Neuronal stem cell (in vitro differentiated cells): ENCODE measurements at regions not wholly inside any gene's neighbourhood (a gene's known extent, or its start where the extent isn't known, plus 50 kb on each side); places are given as distances from the start of the nearest gene placed in this dataset.
"Not testable (repeated sequence)": the region's sequence is repeated elsewhere in the genome, so short reads cannot be mapped to it uniquely, and the experiment has no call there.

Source experiments
- DNase-seq: peaks from one replicate; pipeline ENCODE4 v3.0.0-alpha.2; 2013; ENCODE audit warnings: low spot score
- H2AFZ ChIP-seq: one replicate; pipeline ENCODE4 v1.6.1; 2013; ENCODE audit warnings: mild to moderate bottlenecking, low read length, inconsistent platforms
- H2AK5ac ChIP-seq: 2 replicates; pipeline ENCODE4 v1.6.1; 2013; ENCODE audit warnings: low read depth, mild to moderate bottlenecking, inconsistent platforms, low read length, moderate library complexity, mixed read lengths
- H2BK120ac ChIP-seq: 2 replicates; pipeline ENCODE4 v1.6.1; 2013; ENCODE audit warnings: low read depth, mild to moderate bottlenecking, inconsistent platforms, low read length, moderate library complexity, mixed read lengths
- H2BK12ac ChIP-seq: one replicate; pipeline ENCODE4 v1.6.1; 2013; ENCODE audit warnings: low read length, inconsistent platforms
- H2BK15ac ChIP-seq: 2 replicates; pipeline ENCODE4 v1.6.1; 2013; ENCODE audit warnings: mild to moderate bottlenecking, low read length, inconsistent platforms, mixed read lengths
- H2BK5ac ChIP-seq: one replicate; pipeline ENCODE4 v1.6.1; 2013; ENCODE audit warnings: inconsistent platforms, mild to moderate bottlenecking, low read length, moderate library complexity
- H3K14ac ChIP-seq: one replicate; pipeline ENCODE4 v1.6.1; 2013; ENCODE audit warnings: low read length, inconsistent platforms
- H3K18ac ChIP-seq: 2 replicates; pipeline ENCODE4 v1.6.1; 2013; ENCODE audit warnings: low read length, inconsistent platforms
- H3K23ac ChIP-seq: 2 replicates; pipeline ENCODE4 v1.6.1; 2013; ENCODE audit warnings: low read depth, mild to moderate bottlenecking, mixed read lengths, low read length, inconsistent platforms; ENCODE audit not compliant: poor library complexity
- H3K27ac ChIP-seq: replicated peaks from 3 replicates; pipeline ENCODE4 v1.5.1; 2013; ENCODE audit warnings: low read length, inconsistent platforms
- H3K27me3 ChIP-seq, 3 experiments: 2 replicates each; pipeline ENCODE4 v1.6.1; 2013; ENCODE audit warnings: low read length in 3 of 3, mild to moderate bottlenecking in 2 of 3, inconsistent platforms in 1 of 3, low read depth in 1 of 3, mixed read lengths in 1 of 3, moderate library complexity in 1 of 3; ENCODE audit not compliant: control insufficient read depth in 3 of 3, insufficient read depth in 3 of 3
- H3K36me3 ChIP-seq, 2 donors: replicated peaks in 1 of 2; 2 replicates each; pipeline ENCODE4 v1.6.1; 2013; ENCODE audit warnings: low read length in 2 of 2; ENCODE audit not compliant: control insufficient read depth in 2 of 2, insufficient read depth in 2 of 2
- H3K4ac ChIP-seq: 2 replicates; pipeline ENCODE4 v1.6.1; 2013; ENCODE audit warnings: inconsistent platforms, mild to moderate bottlenecking, low read length, moderate library complexity
- H3K4me1 ChIP-seq, 2 donors: 1 replicate in 1 of 2; 2 replicates in 1 of 2; pipeline ENCODE4 v1.6.1; 2013; ENCODE audit warnings: low read length in 2 of 2, low read depth in 1 of 2; ENCODE audit not compliant: control insufficient read depth in 2 of 2, insufficient read depth in 1 of 2
- H3K4me2 ChIP-seq: one replicate; pipeline ENCODE4 v1.6.1; 2013; ENCODE audit warnings: mild to moderate bottlenecking, low read length, inconsistent platforms; ENCODE audit not compliant: insufficient read depth, poor library complexity, severe bottlenecking
- H3K4me3 ChIP-seq, 2 donors: 2 replicates each; pipeline ENCODE4 v1.5.1; 2013; ENCODE audit warnings: low read length in 2 of 2, mild to moderate bottlenecking in 2 of 2, inconsistent platforms in 1 of 2, moderate library complexity in 1 of 2
- H3K79me1 ChIP-seq: one replicate; pipeline ENCODE4 v1.6.1; 2013; ENCODE audit warnings: low read depth, mild to moderate bottlenecking, inconsistent platforms, low read length, moderate library complexity
- H3K9ac ChIP-seq: one replicate; pipeline ENCODE4 v1.6.1; 2013; ENCODE audit warnings: mild to moderate bottlenecking, low read depth, low read length, inconsistent platforms; ENCODE audit not compliant: poor library complexity
- H3K9me3 ChIP-seq, 2 donors: replicated peaks in 1 of 2; 2 replicates each; pipeline versions ENCODE3 to v1.6.1; 2013; ENCODE audit warnings: low read length in 2 of 2, mild to moderate bottlenecking in 2 of 2, inconsistent platforms in 1 of 2, low read depth in 1 of 2, mixed read lengths in 1 of 2, moderate library complexity in 1 of 2; ENCODE audit not compliant: control insufficient read depth in 2 of 2, insufficient read depth in 1 of 2
- H4K8ac ChIP-seq: one replicate; pipeline ENCODE4 v1.6.1; 2013; ENCODE audit warnings: low read depth, mild to moderate bottlenecking, inconsistent platforms, low read length, moderate library complexity
- H4K91ac ChIP-seq: one replicate; pipeline ENCODE4 v1.6.1; 2013; ENCODE audit warnings: low read length, low read depth, mild to moderate bottlenecking, inconsistent platforms; ENCODE audit not compliant: poor library complexity
- WGBS, 2 donors: extraction: QIAGEN DNeasy Blood & Tissue Kit; methylation state at CpG; one replicate each; pipeline ENCODE4 v1.1.7; 2013; ENCODE audit warnings: missing lambda C conversion rate in 2 of 2, mixed read lengths in 1 of 2; ENCODE audit not compliant: insufficient read length in 2 of 2, insufficient replicate concordance in 1 of 2; ENCODE audit errors: extremely low coverage in 2 of 2; 5-methylcytosine and 5-hydroxymethylcytosine counted together

- not testable (repeated sequence) for H2BK15ac ChIP-seq, H3K18ac ChIP-seq, H3K4me3 ChIP-seq, H3K4me1 ChIP-seq, DNase-seq, H3K14ac ChIP-seq, H2BK5ac ChIP-seq, H4K91ac ChIP-seq, H3K36me3 ChIP-seq, H3K27ac ChIP-seq, H3K79me1 ChIP-seq, H3K27me3 ChIP-seq, H4K8ac ChIP-seq, H2BK12ac ChIP-seq, H3K23ac ChIP-seq, H2AFZ ChIP-seq, H3K4ac ChIP-seq, H2AK5ac ChIP-seq, H3K9ac ChIP-seq, H3K4me2 ChIP-seq, H2BK120ac ChIP-seq
- WGBS, 2 donors: no CpG with 5 or more reads among the region's 17 CpGs
- peaks cover 0 to 12% of the 10 kb centered on the region in 2 donors for H3K9me3 ChIP-seq
Observed at GRCh38 chr14:105713160-105713559, 186.8 kb downstream of the TMEM121 start.

DNA sequence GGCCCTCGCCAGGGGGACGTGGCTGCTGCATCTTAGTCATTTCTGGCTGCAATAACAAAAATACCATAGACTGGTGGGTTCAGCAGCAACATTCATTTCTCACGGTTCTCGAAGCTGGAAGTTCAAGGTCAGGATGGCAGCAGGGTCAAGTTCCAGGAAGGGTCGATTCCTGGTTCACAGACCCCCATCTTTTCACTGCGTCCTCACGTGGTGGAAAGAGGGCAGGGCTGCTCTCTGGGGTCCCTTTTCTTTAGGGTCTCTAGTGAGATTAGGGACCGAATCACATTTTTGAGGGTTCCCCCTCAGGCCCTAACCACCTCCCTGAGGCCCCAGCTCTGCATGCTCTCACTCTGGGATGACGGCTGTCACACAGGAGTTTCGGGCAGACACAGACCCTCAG is 187.5 kb downstream of the TMEM121 start:
- H3K36me3 ChIP-seq, H3K18ac ChIP-seq, H3K4ac ChIP-seq, H3K4me2 ChIP-seq, H3K4me1 ChIP-seq, H2AK5ac ChIP-seq, H3K4me3 ChIP-seq, H4K91ac ChIP-seq, H2BK12ac ChIP-seq, DNase-seq, H2BK5ac ChIP-seq, H3K9ac ChIP-seq, H2BK120ac ChIP-seq, H3K27me3 ChIP-seq, H3K27ac ChIP-seq, H2AFZ ChIP-seq, H4K8ac ChIP-seq, H2BK15ac ChIP-seq, H3K9me3 ChIP-seq, H3K79me1 ChIP-seq, H3K23ac ChIP-seq, H3K14ac ChIP-seq: not testable (repeated sequence)
- no CpG with 5 or more reads among the region's 10 CpGs for WGBS, 2 donors

GRCh38 chr14:105718787-105719186 is 192.4 kb downstream of the TMEM121 start:
- not testable (repeated sequence) for H3K27ac ChIP-seq, H2BK120ac ChIP-seq, DNase-seq, H2BK5ac ChIP-seq, H3K9me3 ChIP-seq, H2AFZ ChIP-seq, H4K91ac ChIP-seq, H2BK15ac ChIP-seq, H3K27me3 ChIP-seq, H3K79me1 ChIP-seq, H2AK5ac ChIP-seq, H3K4me2 ChIP-seq, H3K4me3 ChIP-seq, H3K23ac ChIP-seq, H3K36me3 ChIP-seq, H3K4ac ChIP-seq, H3K4me1 ChIP-seq, H3K18ac ChIP-seq, H4K8ac ChIP-seq, H3K14ac ChIP-seq, H3K9ac ChIP-seq, H2BK12ac ChIP-seq
- WGBS, 2 donors: no CpG with 5 or more reads among the region's 7 CpGs

GRCh38 chr14:105720106-105720505 is 193.7 kb downstream of the TMEM121 start:
- H2BK120ac ChIP-seq, H3K4me2 ChIP-seq: not testable (repeated sequence)

More at GRCh38 chr14:105720106-105720505, 193.7 kb downstream of the TMEM121 start:
- not testable (repeated sequence) for H3K14ac ChIP-seq, H3K36me3 ChIP-seq, H2AK5ac ChIP-seq, H3K9ac ChIP-seq, H3K9me3 ChIP-seq, H3K4me1 ChIP-seq, H3K79me1 ChIP-seq, H3K4me3 ChIP-seq, H3K23ac ChIP-seq, H2BK15ac ChIP-seq, H3K27ac ChIP-seq, H3K27me3 ChIP-seq, H2BK5ac ChIP-seq, H3K4ac ChIP-seq, H4K91ac ChIP-seq, DNase-seq, H4K8ac ChIP-seq, H2BK12ac ChIP-seq, H2AFZ ChIP-seq, H3K18ac ChIP-seq
- no CpG with 5 or more reads among the region's 12 CpGs for WGBS, 2 donors
